H1 (cell line): ENCODE measurements at regions not wholly inside any gene's neighbourhood (a gene's known extent, or its start where the extent isn't known, plus 50 kb on each side); places are given as distances from the start of the nearest gene placed in this dataset.

Experiments used
- GABPA ChIP-seq: IDR thresholded peaks from 2 replicates; pipeline ENCODE4 v1.6.1; 2011; ENCODE audit warnings: mild to moderate bottlenecking, low read length, moderate library complexity, borderline replicate concordance; ENCODE audit not compliant: insufficient read depth
- HDAC6 ChIP-seq: IDR thresholded peaks from one replicate; pipeline ENCODE4 v1.7.1; 2012; ENCODE audit warnings: low read depth, mild to moderate bottlenecking, inconsistent platforms, low read length, moderate library complexity
- RAD21 ChIP-seq, 2 experiments: IDR thresholded peaks in 1 of 2; conservative IDR thresholded peaks in 1 of 2; 2 replicates each; pipeline ENCODE4 v1.6.1; 2011; ENCODE audit warnings: low read depth in 2 of 2, low read length in 2 of 2, improper control_type of control experiment in 1 of 2, inconsistent platforms in 1 of 2, mild to moderate bottlenecking in 1 of 2, moderate library complexity in 1 of 2
- SP4 ChIP-seq: IDR thresholded peaks from 2 replicates; pipeline ENCODE4 v1.6.1; 2012; ENCODE audit warnings: low read length, inconsistent platforms
- TAF7 ChIP-seq: optimal IDR thresholded peaks from 2 replicates; pipeline ENCODE3; 2011; ENCODE audit warnings: low read depth, mild to moderate bottlenecking, inconsistent platforms, low read length, moderate library complexity, borderline replicate concordance
- TBP ChIP-seq: IDR thresholded peaks from 2 replicates; pipeline ENCODE4 v1.6.1; 2011; ENCODE audit warnings: low read depth, low read length, improper control_type of control experiment
- TF ChIP-seq, protein P1 (sequence below): fragments of 300-600 bp; sonication (generic); IDR thresholded peaks from 2 replicates; pipeline ENCODE4 v1.7.1; 2012; ENCODE audit warnings: low read length, moderate library complexity, mild to moderate bottlenecking, inconsistent platforms; ENCODE audit not compliant: insufficient replicate concordance

DNA sequence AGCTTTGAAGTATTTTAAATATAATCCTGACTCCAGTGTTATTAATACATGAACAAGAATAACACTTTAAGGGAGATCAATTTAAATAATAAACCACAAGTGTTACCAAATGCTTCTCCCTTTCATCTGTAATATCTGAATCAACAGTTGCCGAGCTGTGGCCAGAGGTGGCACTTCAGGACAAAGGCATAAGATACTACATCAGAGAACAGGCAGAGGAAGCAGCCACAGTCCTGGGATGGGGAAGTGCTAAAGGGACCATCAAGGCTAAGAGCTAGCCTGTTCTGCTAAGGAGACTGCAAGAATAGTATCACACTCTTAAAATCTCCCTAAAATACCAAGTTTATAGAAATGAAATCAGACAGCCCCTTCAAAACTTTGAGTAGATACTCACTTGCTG lies 378.2 kb upstream of the PRKCQ start (continued):
- TF ChIP-seq, protein P1, sequence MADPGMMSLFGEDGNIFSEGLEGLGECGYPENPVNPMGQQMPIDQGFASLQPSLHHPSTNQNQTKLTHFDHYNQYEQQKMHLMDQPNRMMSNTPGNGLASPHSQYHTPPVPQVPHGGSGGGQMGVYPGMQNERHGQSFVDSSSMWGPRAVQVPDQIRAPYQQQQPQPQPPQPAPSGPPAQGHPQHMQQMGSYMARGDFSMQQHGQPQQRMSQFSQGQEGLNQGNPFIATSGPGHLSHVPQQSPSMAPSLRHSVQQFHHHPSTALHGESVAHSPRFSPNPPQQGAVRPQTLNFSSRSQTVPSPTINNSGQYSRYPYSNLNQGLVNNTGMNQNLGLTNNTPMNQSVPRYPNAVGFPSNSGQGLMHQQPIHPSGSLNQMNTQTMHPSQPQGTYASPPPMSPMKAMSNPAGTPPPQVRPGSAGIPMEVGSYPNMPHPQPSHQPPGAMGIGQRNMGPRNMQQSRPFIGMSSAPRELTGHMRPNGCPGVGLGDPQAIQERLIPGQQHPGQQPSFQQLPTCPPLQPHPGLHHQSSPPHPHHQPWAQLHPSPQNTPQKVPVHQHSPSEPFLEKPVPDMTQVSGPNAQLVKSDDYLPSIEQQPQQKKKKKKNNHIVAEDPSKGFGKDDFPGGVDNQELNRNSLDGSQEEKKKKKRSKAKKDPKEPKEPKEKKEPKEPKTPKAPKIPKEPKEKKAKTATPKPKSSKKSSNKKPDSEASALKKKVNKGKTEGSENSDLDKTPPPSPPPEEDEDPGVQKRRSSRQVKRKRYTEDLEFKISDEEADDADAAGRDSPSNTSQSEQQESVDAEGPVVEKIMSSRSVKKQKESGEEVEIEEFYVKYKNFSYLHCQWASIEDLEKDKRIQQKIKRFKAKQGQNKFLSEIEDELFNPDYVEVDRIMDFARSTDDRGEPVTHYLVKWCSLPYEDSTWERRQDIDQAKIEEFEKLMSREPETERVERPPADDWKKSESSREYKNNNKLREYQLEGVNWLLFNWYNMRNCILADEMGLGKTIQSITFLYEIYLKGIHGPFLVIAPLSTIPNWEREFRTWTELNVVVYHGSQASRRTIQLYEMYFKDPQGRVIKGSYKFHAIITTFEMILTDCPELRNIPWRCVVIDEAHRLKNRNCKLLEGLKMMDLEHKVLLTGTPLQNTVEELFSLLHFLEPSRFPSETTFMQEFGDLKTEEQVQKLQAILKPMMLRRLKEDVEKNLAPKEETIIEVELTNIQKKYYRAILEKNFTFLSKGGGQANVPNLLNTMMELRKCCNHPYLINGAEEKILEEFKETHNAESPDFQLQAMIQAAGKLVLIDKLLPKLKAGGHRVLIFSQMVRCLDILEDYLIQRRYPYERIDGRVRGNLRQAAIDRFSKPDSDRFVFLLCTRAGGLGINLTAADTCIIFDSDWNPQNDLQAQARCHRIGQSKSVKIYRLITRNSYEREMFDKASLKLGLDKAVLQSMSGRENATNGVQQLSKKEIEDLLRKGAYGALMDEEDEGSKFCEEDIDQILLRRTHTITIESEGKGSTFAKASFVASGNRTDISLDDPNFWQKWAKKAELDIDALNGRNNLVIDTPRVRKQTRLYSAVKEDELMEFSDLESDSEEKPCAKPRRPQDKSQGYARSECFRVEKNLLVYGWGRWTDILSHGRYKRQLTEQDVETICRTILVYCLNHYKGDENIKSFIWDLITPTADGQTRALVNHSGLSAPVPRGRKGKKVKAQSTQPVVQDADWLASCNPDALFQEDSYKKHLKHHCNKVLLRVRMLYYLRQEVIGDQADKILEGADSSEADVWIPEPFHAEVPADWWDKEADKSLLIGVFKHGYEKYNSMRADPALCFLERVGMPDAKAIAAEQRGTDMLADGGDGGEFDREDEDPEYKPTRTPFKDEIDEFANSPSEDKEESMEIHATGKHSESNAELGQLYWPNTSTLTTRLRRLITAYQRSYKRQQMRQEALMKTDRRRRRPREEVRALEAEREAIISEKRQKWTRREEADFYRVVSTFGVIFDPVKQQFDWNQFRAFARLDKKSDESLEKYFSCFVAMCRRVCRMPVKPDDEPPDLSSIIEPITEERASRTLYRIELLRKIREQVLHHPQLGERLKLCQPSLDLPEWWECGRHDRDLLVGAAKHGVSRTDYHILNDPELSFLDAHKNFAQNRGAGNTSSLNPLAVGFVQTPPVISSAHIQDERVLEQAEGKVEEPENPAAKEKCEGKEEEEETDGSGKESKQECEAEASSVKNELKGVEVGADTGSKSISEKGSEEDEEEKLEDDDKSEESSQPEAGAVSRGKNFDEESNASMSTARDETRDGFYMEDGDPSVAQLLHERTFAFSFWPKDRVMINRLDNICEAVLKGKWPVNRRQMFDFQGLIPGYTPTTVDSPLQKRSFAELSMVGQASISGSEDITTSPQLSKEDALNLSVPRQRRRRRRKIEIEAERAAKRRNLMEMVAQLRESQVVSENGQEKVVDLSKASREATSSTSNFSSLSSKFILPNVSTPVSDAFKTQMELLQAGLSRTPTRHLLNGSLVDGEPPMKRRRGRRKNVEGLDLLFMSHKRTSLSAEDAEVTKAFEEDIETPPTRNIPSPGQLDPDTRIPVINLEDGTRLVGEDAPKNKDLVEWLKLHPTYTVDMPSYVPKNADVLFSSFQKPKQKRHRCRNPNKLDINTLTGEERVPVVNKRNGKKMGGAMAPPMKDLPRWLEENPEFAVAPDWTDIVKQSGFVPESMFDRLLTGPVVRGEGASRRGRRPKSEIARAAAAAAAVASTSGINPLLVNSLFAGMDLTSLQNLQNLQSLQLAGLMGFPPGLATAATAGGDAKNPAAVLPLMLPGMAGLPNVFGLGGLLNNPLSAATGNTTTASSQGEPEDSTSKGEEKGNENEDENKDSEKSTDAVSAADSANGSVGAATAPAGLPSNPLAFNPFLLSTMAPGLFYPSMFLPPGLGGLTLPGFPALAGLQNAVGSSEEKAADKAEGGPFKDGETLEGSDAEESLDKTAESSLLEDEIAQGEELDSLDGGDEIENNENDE, result no peak
- TF ChIP-seq HDAC6, result no peak
- TF ChIP-seq RAD21 (IDR thresholded peaks at IDR 0.05 in 1 of 2, conservative IDR thresholded peaks at IDR 0.05 in 1 of 2; ENCODE audit: low read depth in 2 of 2, low read length in 2 of 2), result no peak
- no peak for TF ChIP-seq TBP
- TF ChIP-seq TAF7, result no peak
- no peak for TF ChIP-seq SP4
- no peak for TF ChIP-seq GABPA
- TF ChIP-seq, all 59 proteins: peak for 0
